IMR-90 (cell line): ENCODE measurements at regions not wholly inside any gene's neighbourhood (a gene's known extent, or its start where the extent isn't known, plus 50 kb on each side); places are given as distances from the start of the nearest gene placed in this dataset.

Experiments
- ATAC-seq: fragments of 200-7000 bp; cut with Tn5 transposase; 2 replicates; pipeline ENCODE4 v1.9.1; 2020; ENCODE audit warnings: low read depth, mild to moderate bottlenecking, moderate library complexity
- BruUV-seq: library from RNA; stranded (reverse); fragments of 400-500 nt; replicated peaks from 2 replicates; lab custom pipeline; 2021; lab: Mats Ljungman, UMichigan
- CTCF ChIA-PET: fragments of 300-600 bp; formaldehyde crosslinking; extraction: SDS; loops from one replicate; lab custom pipeline; 2021; ENCODE audit warnings: antibody characterized with exemption; lab: Yijun Ruan, JAX
- POLR2A ChIA-PET: fragments of 300-600 bp; sonication (Branson Sonifier 250); formaldehyde crosslinking; loops from one replicate; lab custom pipeline; 2022; ENCODE audit warnings: antibody characterized with exemption; ENCODE audit not compliant: unreplicated experiment; lab: Charles Lee
- DNase-seq: peaks from one replicate; pipeline ENCODE4 v3.0.0; 2013
- H2AFZ ChIP-seq: replicated peaks from 2 replicates; pipeline ENCODE3; 2013; ENCODE audit warnings: low read length, mild to moderate bottlenecking; ENCODE audit not compliant: poor library complexity
- H2AK5ac ChIP-seq: 2 replicates; pipeline ENCODE4 v1.6.1; 2013; ENCODE audit warnings: low read depth, low read length, inconsistent platforms
- H2AK9ac ChIP-seq: replicated peaks from 2 replicates; pipeline ENCODE3; 2013; ENCODE audit warnings: mild to moderate bottlenecking, low read depth, low read length, moderate library complexity; ENCODE audit not compliant: poor library complexity
- H2BK120ac ChIP-seq: 2 replicates; pipeline ENCODE4 v1.6.1; 2013; ENCODE audit warnings: low read depth, low read length, inconsistent platforms
- H2BK15ac ChIP-seq: 3 replicates; pipeline ENCODE4 v1.6.1; 2013; ENCODE audit warnings: low read depth, low read length, inconsistent platforms
- H2BK20ac ChIP-seq: 2 replicates; pipeline ENCODE4 v1.6.1; 2013; ENCODE audit warnings: low read depth, mild to moderate bottlenecking, inconsistent platforms, low read length, moderate library complexity
- H2BK5ac ChIP-seq: 2 replicates; pipeline ENCODE4 v1.6.1; 2013; ENCODE audit warnings: mild to moderate bottlenecking, low read depth, low read length, inconsistent platforms; ENCODE audit not compliant: poor library complexity, severe bottlenecking
- H3K14ac ChIP-seq: replicated peaks from 2 replicates; pipeline ENCODE4 v1.6.1; 2013; ENCODE audit warnings: low read depth, low read length, inconsistent platforms
- H3K18ac ChIP-seq: 2 replicates; pipeline ENCODE4 v1.6.1; 2013; ENCODE audit warnings: low read depth, low read length, control low read depth
- H3K23ac ChIP-seq: 2 replicates; pipeline ENCODE4 v1.6.1; 2013; ENCODE audit warnings: low read depth, low read length, inconsistent platforms
- H3K27ac ChIP-seq: 2 replicates; pipeline ENCODE4 v1.5.1; 2013; ENCODE audit warnings: mild to moderate bottlenecking, control low read depth, low read length; ENCODE audit not compliant: insufficient read depth
- H3K27me3 ChIP-seq: 2 replicates; pipeline ENCODE4 v1.6.1; 2013; ENCODE audit warnings: low read length; ENCODE audit not compliant: control insufficient read depth, insufficient read depth
- H3K36me3 ChIP-seq: 2 replicates; pipeline ENCODE4 v1.6.1; 2013; ENCODE audit warnings: low read length, mixed read lengths; ENCODE audit not compliant: control insufficient read depth, insufficient read depth
- H3K4ac ChIP-seq: 2 replicates; pipeline ENCODE4 v1.6.1; 2013; ENCODE audit warnings: low read depth, low read length, inconsistent platforms
- H3K4me1 ChIP-seq: 2 replicates; pipeline ENCODE4 v1.6.1; 2013; ENCODE audit warnings: low read length, mixed read lengths; ENCODE audit not compliant: control insufficient read depth, insufficient read depth
- H3K4me2 ChIP-seq: 2 replicates; pipeline ENCODE4 v1.6.1; 2013; ENCODE audit warnings: low read depth, mild to moderate bottlenecking, control low read depth, low read length, moderate library complexity
- H3K4me3 ChIP-seq: 2 replicates; pipeline ENCODE4 v1.5.1; 2013; ENCODE audit warnings: low read depth, mild to moderate bottlenecking, control low read depth, low read length, moderate library complexity; ENCODE audit not compliant: insufficient read depth
- H3K56ac ChIP-seq: 2 replicates; pipeline ENCODE4 v1.6.1; 2013; ENCODE audit warnings: low read length, inconsistent platforms; ENCODE audit not compliant: insufficient read depth; ENCODE audit errors: extremely low read depth
- H3K79me1 ChIP-seq, 2 experiments: 2 replicates each; pipeline ENCODE4 v1.6.1; 2013; ENCODE audit warnings: low read length in 2 of 2, inconsistent platforms in 1 of 2, low read depth in 1 of 2
- H3K9ac ChIP-seq: 2 replicates; pipeline ENCODE4 v1.6.1; 2013; ENCODE audit warnings: low read depth, low read length, control low read depth
- H3K9me1 ChIP-seq: 2 replicates; pipeline ENCODE4 v1.6.1; 2013; ENCODE audit warnings: low read length, inconsistent platforms; ENCODE audit not compliant: insufficient read depth
- H3K9me3 ChIP-seq: 2 replicates; pipeline ENCODE4 v1.6.1; 2013; ENCODE audit warnings: low read length; ENCODE audit not compliant: control insufficient read depth, insufficient read depth
- H4K20me1 ChIP-seq: 2 replicates; pipeline ENCODE4 v1.6.1; 2013; ENCODE audit warnings: low read length, inconsistent platforms; ENCODE audit not compliant: insufficient read depth
- H4K5ac ChIP-seq: 2 replicates; pipeline ENCODE4 v1.6.1; 2013; ENCODE audit warnings: mild to moderate bottlenecking, low read depth, low read length, control low read depth
- H4K8ac ChIP-seq, 2 experiments: 2 replicates each; pipeline ENCODE4 v1.6.1; 2013; ENCODE audit warnings: low read depth in 2 of 2, low read length in 2 of 2, control low read depth in 1 of 2, inconsistent platforms in 1 of 2
- H4K91ac ChIP-seq: 2 replicates; pipeline ENCODE4 v1.6.1; 2013; ENCODE audit warnings: low read depth, low read length, inconsistent platforms; ENCODE audit not compliant: insufficient read depth
- CEBPB ChIP-seq: IDR thresholded peaks from 2 replicates; pipeline ENCODE4 v1.6.1; 2012; ENCODE audit warnings: low read depth, low read length, improper control_type of control experiment
- CHD1 ChIP-seq: IDR thresholded peaks from 2 replicates; pipeline ENCODE4 v1.6.1; 2012; ENCODE audit warnings: low read depth, low read length, improper control_type of control experiment
- ELK1 ChIP-seq: fragments of 150-350 bp; IDR thresholded peaks from 2 replicates; pipeline ENCODE4 v1.6.1; 2016; ENCODE audit warnings: low read depth, mild to moderate bottlenecking, low read length, moderate library complexity, borderline replicate concordance
- MAFK ChIP-seq: IDR thresholded peaks from 2 replicates; pipeline ENCODE4 v1.6.1; 2012; ENCODE audit warnings: low read depth, low read length, improper control_type of control experiment
- MXI1 ChIP-seq: IDR thresholded peaks from 2 replicates; pipeline ENCODE4 v1.6.1; 2012; ENCODE audit warnings: low read depth, mild to moderate bottlenecking, low read length, moderate library complexity, borderline replicate concordance
- POLR2A ChIP-seq: IDR thresholded peaks from 2 replicates; pipeline ENCODE4 v1.6.1; 2012; ENCODE audit warnings: mild to moderate bottlenecking, low read depth, low read length
- RCOR1 ChIP-seq: IDR thresholded peaks from 2 replicates; pipeline ENCODE4 v1.6.1; 2012; ENCODE audit warnings: mild to moderate bottlenecking, low read length, improper control_type of control experiment; ENCODE audit not compliant: insufficient replicate concordance
- SMC3 ChIP-seq: fragments of 150-350 bp; IDR thresholded peaks from 2 replicates; pipeline ENCODE4 v1.6.1; 2016; ENCODE audit warnings: low read depth, mild to moderate bottlenecking, antibody characterized with exemption, low read length, moderate library complexity
- WGBS, 2 experiments: methylation state at CpG; one replicate each; pipeline versions ENCODE4 v1.1.5 to v1.1.7; 2013; ENCODE audit warnings: missing lambda C conversion rate in 2 of 2; ENCODE audit not compliant: insufficient read length in 1 of 2; ENCODE audit errors: extremely low coverage in 2 of 2; 5-methylcytosine and 5-hydroxymethylcytosine counted together
- dilution Hi-C: fragments of 300-500 bp; cut with HindIII; formaldehyde crosslinking; loops from one replicate; pipeline ENCODE4 v1.14.3; 2018; ENCODE audit warnings: low sequenced_read_pairs; ENCODE audit not compliant: unreplicated experiment
- in situ Hi-C: fragments of 300-500 bp; cut with MboI; formaldehyde crosslinking; loops from 3 replicates; pipeline ENCODE4 v1.14.3; 2019; ENCODE audit warnings: low sequenced_read_pairs, inconsistent platforms, mixed read lengths
- intact Hi-C: fragments of 100-400 bp; cut with micrococcal nuclease; formaldehyde crosslinking; loops from 2 replicates; pipeline ENCODE4 v1.10.0; 2022

DNA sequence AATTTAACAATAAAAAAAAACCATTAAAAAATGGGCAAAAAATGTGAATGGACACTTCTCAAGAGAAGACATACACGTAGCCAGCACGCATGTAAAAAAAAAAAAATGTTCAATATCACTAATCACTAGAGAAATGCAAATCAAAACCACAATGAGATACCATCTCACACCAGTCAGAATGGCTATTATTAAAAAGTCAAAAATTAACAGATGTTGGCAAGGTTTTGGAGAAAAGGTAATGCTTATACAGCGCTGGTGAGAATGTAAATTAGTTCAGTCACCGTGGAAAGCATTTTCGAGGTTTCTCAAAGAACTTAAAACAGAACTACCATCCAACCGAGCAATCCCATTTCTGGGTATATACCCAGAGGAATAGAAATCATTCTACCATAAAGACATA lies 1091.5 kb upstream of the B3GALT2 start:
- Histone ChIP-seq H2AK9ac (no peak overlapping the region), H2BK15ac (no peak overlapping the region), H4K20me1 (no peaks in the 10 kb centered on the region), H3K56ac (no peak overlapping the region), H3K14ac (no peak overlapping the region), H2BK120ac (no peak overlapping the region), H3K9ac (no peak overlapping the region), H3K4me2 (no peak overlapping the region), H3K4me3 (no peak overlapping the region), H3K18ac (no peak overlapping the region), H3K9me3 (no peaks in the 10 kb centered on the region), H4K91ac (no peak overlapping the region), H3K4ac (no peak overlapping the region), H3K9me1 (no peaks in the 10 kb centered on the region), H2BK5ac (no peak overlapping the region), H2AK5ac (no peak overlapping the region), H4K5ac (no peak overlapping the region), H3K79me1 (no peaks in the 10 kb centered on the region), H3K27me3 (no peaks in the 10 kb centered on the region), H3K23ac (no peak overlapping the region), H2BK20ac (no peak overlapping the region), H3K36me3 (no peaks in the 10 kb centered on the region), H2AFZ (no peak overlapping the region), H4K8ac (no peak overlapping the region), H3K27ac (no peak overlapping the region), H3K4me1 (no peaks in the 10 kb centered on the region)
- intact Hi-C loops (no loop called here), dilution Hi-C loops (no loop called here), in situ Hi-C loops (loop anchor here (25.0 kb wide), 1 partner anchor 1091 kb away; the partner anchor contains the start of gene B3GALT2)
- ATAC-seq (no peak), DNase-seq (no peak)
- ChIA-PET POLR2A (no interaction called here), CTCF (no interaction called here)
- BruUV-seq, result no TSS peak
- TF ChIP-seq CHD1 (no peak), ELK1 (no peak), POLR2A (no peak), CEBPB (no peak), SMC3 (no peak), MXI1 (no peak), RCOR1 (no peak), MAFK (no peak)
- WGBS, 2 experiments, result no CpG with 5 or more reads among the region's 6 CpGs
